HCT116 (cell line): ENCODE measurements at regions not wholly inside any gene's neighbourhood (a gene's known extent, or its start where the extent isn't known, plus 50 kb on each side); places are given as distances from the start of the nearest gene placed in this dataset.

Source experiments
- ATAC-seq: fragments of 200-7000 bp; cut with Tn5 transposase; 2 replicates; pipeline ENCODE4 v1.9.1; 2020; ENCODE audit warnings: mild to moderate bottlenecking, moderate library complexity
- BruUV-seq: library from RNA; stranded (reverse); fragments of 400-500 nt; replicated peaks from 2 replicates; lab custom pipeline; 2021; lab: Mats Ljungman, UMichigan
- CTCF ChIA-PET: fragments of 300-600 bp; sonication (Branson Sonifier 250); formaldehyde crosslinking; loops from one replicate; lab custom pipeline; 2021; ENCODE audit warnings: antibody characterized with exemption; lab: Charles Lee
- POLR2A ChIA-PET: fragments of 300-600, 350-600 bp; sonication (Branson Sonifier 250); formaldehyde crosslinking; loops from one replicate; lab custom pipeline; 2021; ENCODE audit warnings: antibody characterized with exemption; lab: Charles Lee
- RAD21 ChIA-PET, 2 experiments: fragments of 300-600 bp; sonication (Branson Sonifier 250); formaldehyde crosslinking; loops; one replicate each; lab custom pipeline; 2023; ENCODE audit warnings: low total read pairs in 2 of 2; ENCODE audit not compliant: uncharacterized antibody in 2 of 2, unreplicated experiment in 2 of 2, low non-redundant PET in 1 of 2; lab: Charles Lee
- DNase-seq: peaks from one replicate; pipeline ENCODE4 v3.0.0-alpha.2; 2010; ENCODE audit warnings: low read depth, low spot score
- H2AFZ ChIP-seq: fragments of 200-600 bp; shearing (Covaris generic), sonication (generic); 2 replicates; pipeline ENCODE4 v1.6.1; 2017; ENCODE audit warnings: low read depth, mixed run types, mixed read lengths, antibody characterized with exemption, low read length; ENCODE audit not compliant: poor library complexity, severe bottlenecking
- H3K27ac ChIP-seq: 2 replicates; pipeline ENCODE4 v1.5.1; 2012; ENCODE audit warnings: low read depth, low read length
- H3K27me3 ChIP-seq: fragments of 200-600 bp; sonication (generic); 2 replicates; pipeline ENCODE4 v1.6.1; 2016; ENCODE audit warnings: mixed run types, low read length, mixed read lengths; ENCODE audit not compliant: insufficient read depth
- H3K36me3 ChIP-seq, 2 experiments: fragments of 200-500 bp in 1 of 2; fragments of 200-600 bp in 1 of 2; sonication (Bioruptor generic) in 1 of 2; sonication (generic) in 1 of 2; 2 replicates each; pipeline versions ENCODE4 v1.5.1 to v1.6.1; 2014 to 2016; ENCODE audit warnings: low read length in 2 of 2, inconsistent platforms in 1 of 2, mixed read lengths in 1 of 2, mixed run types in 1 of 2; ENCODE audit not compliant: insufficient read depth in 2 of 2, control insufficient read depth in 1 of 2
- H3K4me1 ChIP-seq, 2 experiments: fragments of 200-600 bp in 1 of 2; sonication (generic) in 1 of 2; 2 replicates each; pipeline versions ENCODE4 v1.5.1 to v1.6.1; 2012 to 2017; ENCODE audit warnings: low read length in 2 of 2, inconsistent platforms in 1 of 2, mild to moderate bottlenecking in 1 of 2, mixed read lengths in 1 of 2, mixed run types in 1 of 2, moderate library complexity in 1 of 2; ENCODE audit not compliant: insufficient read depth in 2 of 2, control insufficient read depth in 1 of 2
- H3K4me2 ChIP-seq: fragments of 200-600 bp; sonication (generic); 2 replicates; pipeline ENCODE4 v1.6.1; 2017; ENCODE audit warnings: mixed run types, low read length, mixed read lengths
- H3K4me3 ChIP-seq, 2 experiments: fragments of 200-600 bp in 1 of 2; sonication (generic) in 1 of 2; replicated peaks in 1 of 2; 2 replicates each; pipeline ENCODE4 v1.5.1; 2011 to 2016; ENCODE audit warnings: low read length in 2 of 2, control low read depth in 1 of 2, low read depth in 1 of 2, mild to moderate bottlenecking in 1 of 2, mixed read lengths in 1 of 2, mixed run types in 1 of 2
- H3K79me2 ChIP-seq: fragments of 200-600 bp; sonication (generic); 2 replicates; pipeline ENCODE4 v1.6.1; 2017; ENCODE audit warnings: mild to moderate bottlenecking, mixed run types, low read length, moderate library complexity, mixed read lengths; ENCODE audit not compliant: insufficient read depth
- H3K9ac ChIP-seq: fragments of 200-600 bp; sonication (generic); 2 replicates; pipeline ENCODE4 v1.6.1; 2016; ENCODE audit warnings: low read length, mixed read lengths
- H3K9me2 ChIP-seq: fragments of 200-600 bp; sonication (generic), shearing (Covaris generic); 2 replicates; pipeline ENCODE4 v1.6.1; 2017; ENCODE audit warnings: mixed run types, mild to moderate bottlenecking, moderate library complexity; ENCODE audit not compliant: insufficient read depth
- H3K9me3 ChIP-seq, 2 experiments: fragments of 200-500 bp in 1 of 2; fragments of 200-600 bp in 1 of 2; sonication (Bioruptor generic) in 1 of 2; sonication (generic) in 1 of 2; 2 replicates each; pipeline ENCODE4 v1.6.1; 2014 to 2017; ENCODE audit warnings: low read length in 2 of 2, mixed read lengths in 2 of 2, inconsistent platforms in 1 of 2, low read depth in 1 of 2, mild to moderate bottlenecking in 1 of 2, mixed run types in 1 of 2, moderate library complexity in 1 of 2; ENCODE audit not compliant: control insufficient read depth in 1 of 2, insufficient read depth in 1 of 2
- H4K20me1 ChIP-seq: fragments of 200-600 bp; sonication (generic), shearing (Covaris generic); 2 replicates; pipeline ENCODE4 v1.6.1; 2017; ENCODE audit warnings: mixed run types, mild to moderate bottlenecking, moderate library complexity; ENCODE audit not compliant: insufficient read depth
- ATF3 ChIP-seq: IDR thresholded peaks from 2 replicates; pipeline ENCODE4 v1.6.1; 2012
- EGR1 ChIP-seq: IDR thresholded peaks from 2 replicates; pipeline ENCODE4 v1.6.1; 2012; ENCODE audit warnings: low read depth
- ELF1 ChIP-seq: IDR thresholded peaks from 2 replicates; pipeline ENCODE4 v1.6.1; 2012; ENCODE audit warnings: low read depth, borderline replicate concordance
- EZH2 ChIP-seq: fragments of 200-600 bp; sonication (generic); IDR thresholded peaks from 2 replicates; pipeline ENCODE4 v1.6.1; 2017; ENCODE audit warnings: antibody characterized with exemption, mixed run types
- EZH2phosphoT487 ChIP-seq: fragments of 200-600 bp; IDR thresholded peaks from 2 replicates; pipeline ENCODE4 v1.6.1; 2018; ENCODE audit warnings: antibody characterized with exemption, borderline replicate concordance
- JUND ChIP-seq: IDR thresholded peaks from 2 replicates; pipeline ENCODE4 v1.6.1; 2012
- POLR2A ChIP-seq: IDR thresholded peaks from 2 replicates; pipeline ENCODE4 v1.7.0; 2011; ENCODE audit warnings: borderline replicate concordance; ENCODE audit not compliant: insufficient read depth, insufficient read length; ENCODE audit errors: extremely low read depth
- POLR2AphosphoS5 ChIP-seq: IDR thresholded peaks from 2 replicates; pipeline ENCODE4 v1.6.1; 2011; ENCODE audit warnings: mild to moderate bottlenecking, low read depth, low read length, moderate library complexity
- RAD21 ChIP-seq: IDR thresholded peaks from 2 replicates; pipeline ENCODE4 v1.6.1; 2012; ENCODE audit warnings: low read depth, mild to moderate bottlenecking
- REST ChIP-seq: IDR thresholded peaks from 2 replicates; pipeline ENCODE4 v1.6.1; 2012; ENCODE audit warnings: low read depth
- SP1 ChIP-seq: IDR thresholded peaks from 2 replicates; pipeline ENCODE4 v1.6.1; 2012; ENCODE audit warnings: low read depth
- SRF ChIP-seq: IDR thresholded peaks from 2 replicates; pipeline ENCODE4 v1.6.1; 2012; ENCODE audit warnings: low read depth
- TCF7L2 ChIP-seq: IDR thresholded peaks from 2 replicates; pipeline ENCODE4 v1.7.0; 2011; ENCODE audit warnings: borderline replicate concordance, inconsistent platforms; ENCODE audit not compliant: insufficient read depth, insufficient read length; ENCODE audit errors: extremely low read depth
- ZNF274 ChIP-seq: fragments of 200-500 bp; sonication (Bioruptor generic); IDR thresholded peaks from 2 replicates; pipeline ENCODE4 v1.6.1; 2014; ENCODE audit warnings: mild to moderate bottlenecking, low read depth, low read length, inconsistent platforms
- intact Hi-C: fragments of 100-400 bp; cut with micrococcal nuclease; formaldehyde crosslinking; loops from 2 replicates; pipeline ENCODE4 v1.10.0; 2022
- TF ChIP-seq, protein P1 (sequence below), 3 experiments: fragments of 200-600 bp in 1 of 3; sonication (generic) in 1 of 3; IDR thresholded peaks in 2 of 3; conservative IDR thresholded peaks in 1 of 3; 2 replicates each; pipeline ENCODE4 v1.5.1; 2012 to 2017; ENCODE audit warnings: low read depth in 2 of 3, low read length in 2 of 3, antibody characterized with exemption in 1 of 3, borderline replicate concordance in 1 of 3, control low read depth in 1 of 3, mild to moderate bottlenecking in 1 of 3, mixed read lengths in 1 of 3, mixed run types in 1 of 3, moderate library complexity in 1 of 3; ENCODE audit not compliant: insufficient read depth in 1 of 3
- TF ChIP-seq, protein P2 (sequence below): IDR thresholded peaks from 2 replicates; pipeline ENCODE4 v1.6.1; 2012
- TF ChIP-seq, protein P3 (sequence below): IDR thresholded peaks from 2 replicates; pipeline ENCODE4 v1.6.1; 2011; ENCODE audit warnings: mild to moderate bottlenecking, low read length, moderate library complexity; ENCODE audit not compliant: insufficient replicate concordance; ENCODE audit errors: extremely low read depth

DNA sequence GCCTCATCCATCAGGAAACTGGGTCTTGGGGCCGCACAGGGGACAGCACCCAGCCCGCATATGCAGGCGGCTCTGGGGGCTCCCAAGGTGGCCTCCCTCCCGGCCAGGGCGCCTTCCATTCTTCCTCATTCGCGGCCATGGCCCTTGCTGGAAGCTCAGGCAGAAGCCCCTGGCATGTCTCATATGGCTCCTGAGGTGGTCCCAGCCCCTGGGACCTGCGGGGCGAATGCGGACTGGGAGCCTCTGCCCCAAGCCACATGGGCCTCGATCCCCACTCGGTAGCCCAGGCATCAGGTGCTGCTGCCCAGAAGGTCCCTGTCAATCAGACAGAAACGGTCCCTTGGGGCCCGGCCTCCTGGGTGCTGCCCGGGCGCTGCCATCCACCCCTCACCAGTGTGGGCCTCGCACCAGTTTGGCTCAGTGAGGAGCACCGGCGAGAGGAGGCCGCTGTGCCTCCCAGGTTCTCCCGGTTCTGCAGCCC lies 301.6 kb downstream of the TEX29 start:
- TF ChIP-seq ELF1: no peak
- TF ChIP-seq EZH2: no peak
- TF ChIP-seq, protein P1, sequence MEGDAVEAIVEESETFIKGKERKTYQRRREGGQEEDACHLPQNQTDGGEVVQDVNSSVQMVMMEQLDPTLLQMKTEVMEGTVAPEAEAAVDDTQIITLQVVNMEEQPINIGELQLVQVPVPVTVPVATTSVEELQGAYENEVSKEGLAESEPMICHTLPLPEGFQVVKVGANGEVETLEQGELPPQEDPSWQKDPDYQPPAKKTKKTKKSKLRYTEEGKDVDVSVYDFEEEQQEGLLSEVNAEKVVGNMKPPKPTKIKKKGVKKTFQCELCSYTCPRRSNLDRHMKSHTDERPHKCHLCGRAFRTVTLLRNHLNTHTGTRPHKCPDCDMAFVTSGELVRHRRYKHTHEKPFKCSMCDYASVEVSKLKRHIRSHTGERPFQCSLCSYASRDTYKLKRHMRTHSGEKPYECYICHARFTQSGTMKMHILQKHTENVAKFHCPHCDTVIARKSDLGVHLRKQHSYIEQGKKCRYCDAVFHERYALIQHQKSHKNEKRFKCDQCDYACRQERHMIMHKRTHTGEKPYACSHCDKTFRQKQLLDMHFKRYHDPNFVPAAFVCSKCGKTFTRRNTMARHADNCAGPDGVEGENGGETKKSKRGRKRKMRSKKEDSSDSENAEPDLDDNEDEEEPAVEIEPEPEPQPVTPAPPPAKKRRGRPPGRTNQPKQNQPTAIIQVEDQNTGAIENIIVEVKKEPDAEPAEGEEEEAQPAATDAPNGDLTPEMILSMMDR (IDR thresholded peaks at IDR 0.05 in 2 of 3, conservative IDR thresholded peaks at IDR 0.05 in 1 of 3; ENCODE audit: borderline replicate concordance in 1 of 3, insufficient read depth in 1 of 3, low read depth in 2 of 3, low read length in 2 of 3): no peak
- TF ChIP-seq SP1: no peak
- TF ChIP-seq, protein P2, sequence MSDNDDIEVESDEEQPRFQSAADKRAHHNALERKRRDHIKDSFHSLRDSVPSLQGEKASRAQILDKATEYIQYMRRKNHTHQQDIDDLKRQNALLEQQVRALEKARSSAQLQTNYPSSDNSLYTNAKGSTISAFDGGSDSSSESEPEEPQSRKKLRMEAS: no peak
- no peak for TF ChIP-seq REST
- no peak for TF ChIP-seq RAD21
- no peak for TF ChIP-seq ATF3
- TF ChIP-seq TCF7L2: no peak
- no peak for TF ChIP-seq POLR2AphosphoS5
- no peak for TF ChIP-seq SRF
- no peak for TF ChIP-seq EGR1
- TF ChIP-seq, protein P3, sequence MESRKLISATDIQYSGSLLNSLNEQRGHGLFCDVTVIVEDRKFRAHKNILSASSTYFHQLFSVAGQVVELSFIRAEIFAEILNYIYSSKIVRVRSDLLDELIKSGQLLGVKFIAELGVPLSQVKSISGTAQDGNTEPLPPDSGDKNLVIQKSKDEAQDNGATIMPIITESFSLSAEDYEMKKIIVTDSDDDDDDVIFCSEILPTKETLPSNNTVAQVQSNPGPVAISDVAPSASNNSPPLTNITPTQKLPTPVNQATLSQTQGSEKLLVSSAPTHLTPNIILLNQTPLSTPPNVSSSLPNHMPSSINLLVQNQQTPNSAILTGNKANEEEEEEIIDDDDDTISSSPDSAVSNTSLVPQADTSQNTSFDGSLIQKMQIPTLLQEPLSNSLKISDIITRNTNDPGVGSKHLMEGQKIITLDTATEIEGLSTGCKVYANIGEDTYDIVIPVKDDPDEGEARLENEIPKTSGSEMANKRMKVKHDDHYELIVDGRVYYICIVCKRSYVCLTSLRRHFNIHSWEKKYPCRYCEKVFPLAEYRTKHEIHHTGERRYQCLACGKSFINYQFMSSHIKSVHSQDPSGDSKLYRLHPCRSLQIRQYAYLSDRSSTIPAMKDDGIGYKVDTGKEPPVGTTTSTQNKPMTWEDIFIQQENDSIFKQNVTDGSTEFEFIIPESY: no peak
- no peak for TF ChIP-seq ZNF274
- no peak for TF ChIP-seq JUND
- TF ChIP-seq POLR2A: no peak
- no peak for TF ChIP-seq EZH2phosphoT487

More for the DNA sequence above, 301.6 kb downstream of the TEX29 start:
- Histone ChIP-seq H3K9ac (no peak overlapping the region), H3K4me2 (no peak overlapping the region), H3K79me2 (no peaks in the 10 kb centered on the region), H3K36me3 (no peaks in the 10 kb centered on the region), H2AFZ (no peak overlapping the region), H3K4me3 (no peak overlapping the region), H3K27ac (no peak overlapping the region), H3K9me2 (no peaks in the 10 kb centered on the region), H4K20me1 (no peaks in the 10 kb centered on the region), H3K4me1 (no peaks in the 10 kb centered on the region), H3K9me3 (no peaks in the 10 kb centered on the region), H3K27me3 (peaks cover 25% of the 10 kb centered on the region)
- intact Hi-C loops: no loop called here
- ChIA-PET RAD21 (no interaction called here), CTCF (no interaction called here), POLR2A (no interaction called here)
- no TSS peak for BruUV-seq
- ATAC-seq (no peak), DNase-seq (no peak)
